Right lobe of liver (tissue), 4 donors: ENCODE measurements at regions not wholly inside any gene's neighbourhood (a gene's known extent, or its start where the extent isn't known, plus 50 kb on each side); places are given as distances from the start of the nearest gene placed in this dataset.

Source experiments
- POLR2A ChIP-seq: fragments of 450-650 bp; IDR thresholded peaks from one replicate; pipeline ENCODE4 v1.6.1; 2017; ENCODE audit warnings: antibody characterized with exemption, mild to moderate bottlenecking
- TF ChIP-seq, protein P1 (sequence below), 4 donors: fragments of 200-600 bp in 3 of 4; fragments of 450-650 bp in 1 of 4; IDR thresholded peaks; one replicate each; pipeline versions ENCODE4 v1.5.1 to v1.8.0; 2016 to 2022; ENCODE audit warnings: antibody characterized with exemption in 4 of 4, mild to moderate bottlenecking in 2 of 4
- donor health status: DM: no; HTN: no; CAD: no.
- donor health status: DM: no; HTN: no; CAD: no.
- donor health status: DM: no; HTN: yes; CAD: no.

- TF ChIP-seq, protein P1, sequence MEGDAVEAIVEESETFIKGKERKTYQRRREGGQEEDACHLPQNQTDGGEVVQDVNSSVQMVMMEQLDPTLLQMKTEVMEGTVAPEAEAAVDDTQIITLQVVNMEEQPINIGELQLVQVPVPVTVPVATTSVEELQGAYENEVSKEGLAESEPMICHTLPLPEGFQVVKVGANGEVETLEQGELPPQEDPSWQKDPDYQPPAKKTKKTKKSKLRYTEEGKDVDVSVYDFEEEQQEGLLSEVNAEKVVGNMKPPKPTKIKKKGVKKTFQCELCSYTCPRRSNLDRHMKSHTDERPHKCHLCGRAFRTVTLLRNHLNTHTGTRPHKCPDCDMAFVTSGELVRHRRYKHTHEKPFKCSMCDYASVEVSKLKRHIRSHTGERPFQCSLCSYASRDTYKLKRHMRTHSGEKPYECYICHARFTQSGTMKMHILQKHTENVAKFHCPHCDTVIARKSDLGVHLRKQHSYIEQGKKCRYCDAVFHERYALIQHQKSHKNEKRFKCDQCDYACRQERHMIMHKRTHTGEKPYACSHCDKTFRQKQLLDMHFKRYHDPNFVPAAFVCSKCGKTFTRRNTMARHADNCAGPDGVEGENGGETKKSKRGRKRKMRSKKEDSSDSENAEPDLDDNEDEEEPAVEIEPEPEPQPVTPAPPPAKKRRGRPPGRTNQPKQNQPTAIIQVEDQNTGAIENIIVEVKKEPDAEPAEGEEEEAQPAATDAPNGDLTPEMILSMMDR (IDR thresholded peaks at IDR 0.05), result no peak
- TF ChIP-seq POLR2A, result no peak
Measured at GRCh38 chr4:188411805-188412204, 272.6 kb downstream of the TRIML1 start.
